ENCODE measurements at regions not wholly inside any gene's neighbourhood (a gene's known extent, or its start where the extent isn't known, plus 50 kb on each side); places are given as distances from the start of the nearest gene placed in this dataset.

DNA sequence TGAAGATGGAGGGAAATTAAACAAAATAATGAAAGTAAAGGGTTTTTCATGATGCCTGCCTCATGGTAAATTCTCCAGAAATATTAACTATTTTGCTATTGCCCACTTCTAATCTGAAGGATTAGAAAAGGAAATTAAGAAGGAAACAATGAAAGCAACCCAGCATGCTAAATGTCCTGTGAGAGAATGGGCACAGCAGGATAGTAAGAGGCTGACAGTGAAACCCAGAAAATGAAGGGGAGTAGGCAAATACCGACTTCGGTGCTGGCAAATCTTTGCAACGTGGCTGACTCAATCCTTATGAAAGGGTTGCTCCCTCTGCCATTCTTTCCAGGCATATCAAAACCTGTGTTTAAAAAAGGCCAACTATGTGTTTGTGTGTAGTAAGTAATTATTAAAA is 147.5 kb upstream of the SYNPR start:
- ChIA-PET CTCF (no interaction called here), POLR2A (ENCODE audit: unreplicated experiment) (no interaction called here)
- Histone ChIP-seq H3F3A (ENCODE audit: low read length, unreplicated experiment) (no peaks in the 10 kb centered on the region), H3K79me2 (ENCODE audit: low read length) (no peaks in the 10 kb centered on the region), H3K4me1 (ENCODE audit: insufficient read depth, low read length) (no peaks in the 10 kb centered on the region), H2AFZ (ENCODE audit: low read length) (no peak overlapping the region), H4K20me1 (ENCODE audit: low read length) (no peaks in the 10 kb centered on the region), H3K9me3 (ENCODE audit: low read length) (0 out of 2 replicates have a peak, but pooled peaks cover 5% of the 10 kb centered on the region), H3K36me3 (ENCODE audit: low read depth, low read length) (no peaks in the 10 kb centered on the region), H3K9ac (ENCODE audit: low read length) (no peak overlapping the region), H3K27me3 (ENCODE audit: low read length) (no peaks in the 10 kb centered on the region), H3K4me3 (ENCODE audit: low read length) (no peak overlapping the region), H3K4me2 (ENCODE audit: low read length) (no peak overlapping the region), H3K27ac (ENCODE audit: low read length) (no peak overlapping the region), H3K9me2 (replicated peaks; ENCODE audit: low read length) (no peaks in the 10 kb centered on the region)
- no peak for ATAC-seq
- DNase-seq = no peak
- BruUV-seq (replicated peaks) = no TSS peak
- intact Hi-C loops (cut with micrococcal nuclease) = no loop called here
- TF ChIP-seq EZH2 (IDR thresholded peaks at IDR 0.05; ENCODE audit: low read length, unreplicated experiment) (no peak), EZH2phosphoT487 (IDR thresholded peaks at IDR 0.05; ENCODE audit: borderline replicate concordance, low read length) (no peak)
- TF ChIP-seq, protein P1, sequence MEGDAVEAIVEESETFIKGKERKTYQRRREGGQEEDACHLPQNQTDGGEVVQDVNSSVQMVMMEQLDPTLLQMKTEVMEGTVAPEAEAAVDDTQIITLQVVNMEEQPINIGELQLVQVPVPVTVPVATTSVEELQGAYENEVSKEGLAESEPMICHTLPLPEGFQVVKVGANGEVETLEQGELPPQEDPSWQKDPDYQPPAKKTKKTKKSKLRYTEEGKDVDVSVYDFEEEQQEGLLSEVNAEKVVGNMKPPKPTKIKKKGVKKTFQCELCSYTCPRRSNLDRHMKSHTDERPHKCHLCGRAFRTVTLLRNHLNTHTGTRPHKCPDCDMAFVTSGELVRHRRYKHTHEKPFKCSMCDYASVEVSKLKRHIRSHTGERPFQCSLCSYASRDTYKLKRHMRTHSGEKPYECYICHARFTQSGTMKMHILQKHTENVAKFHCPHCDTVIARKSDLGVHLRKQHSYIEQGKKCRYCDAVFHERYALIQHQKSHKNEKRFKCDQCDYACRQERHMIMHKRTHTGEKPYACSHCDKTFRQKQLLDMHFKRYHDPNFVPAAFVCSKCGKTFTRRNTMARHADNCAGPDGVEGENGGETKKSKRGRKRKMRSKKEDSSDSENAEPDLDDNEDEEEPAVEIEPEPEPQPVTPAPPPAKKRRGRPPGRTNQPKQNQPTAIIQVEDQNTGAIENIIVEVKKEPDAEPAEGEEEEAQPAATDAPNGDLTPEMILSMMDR (conservative IDR thresholded peaks at IDR 0.05; ENCODE audit: low read depth, low read length) = no peak

DNA sequence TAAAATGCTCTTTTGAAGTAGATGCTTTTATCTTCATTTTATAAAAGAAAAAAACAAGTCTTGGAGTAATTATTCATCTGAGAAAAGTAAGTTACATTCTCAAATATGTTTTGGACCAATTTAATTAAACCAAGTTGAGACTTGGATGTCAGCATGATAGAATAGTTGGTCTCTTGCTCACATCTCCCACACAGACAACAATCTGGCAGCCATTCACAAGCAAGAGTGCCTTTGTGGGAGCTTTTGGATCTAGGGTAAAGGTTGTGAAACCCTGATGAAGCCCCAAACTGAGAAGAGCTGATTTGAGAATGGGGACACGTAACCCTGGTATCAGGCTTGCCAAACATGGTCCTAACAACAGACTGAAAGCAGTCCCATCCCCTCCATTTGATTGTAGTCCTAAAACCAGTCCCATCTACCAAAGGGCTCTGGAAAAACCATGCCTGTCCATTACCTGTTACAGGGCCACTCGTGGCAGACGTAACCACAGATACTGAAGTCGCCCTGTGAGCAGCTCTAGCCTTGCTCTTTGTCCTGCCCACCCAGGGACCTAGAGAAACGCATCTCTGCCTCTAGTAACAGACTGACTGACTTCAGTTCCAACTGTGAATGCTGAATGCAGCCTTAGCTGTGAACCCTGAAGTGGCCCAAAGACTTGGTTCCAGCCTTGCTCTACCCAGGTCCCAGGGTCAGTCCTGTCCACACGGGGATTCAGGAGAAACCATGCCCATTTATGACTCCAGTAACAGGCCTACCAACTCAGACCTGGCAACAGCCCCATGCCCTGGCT is 145.5 kb upstream of the SYNPR start:
- intact Hi-C loops (cut with micrococcal nuclease) = no loop called here

More for the DNA sequence above, 145.5 kb upstream of the SYNPR start:
- DNase-seq (no peak), ATAC-seq (no peak)
- no peak overlapping the region for H2AFZ ChIP-seq (ENCODE audit: low read length)
- no peaks in the 10 kb centered on the region for H3F3A ChIP-seq (ENCODE audit: low read length, unreplicated experiment)
- 0 out of 2 replicates have a peak, but pooled peaks cover 5% of the 10 kb centered on the region for H3K9me3 ChIP-seq (ENCODE audit: low read length)
- no peaks in the 10 kb centered on the region for H3K9me2 ChIP-seq (replicated peaks; ENCODE audit: low read length)
- H3K9ac ChIP-seq (ENCODE audit: low read length) = no peak overlapping the region
- H4K20me1 ChIP-seq (ENCODE audit: low read length) = no peaks in the 10 kb centered on the region
- H3K4me3 ChIP-seq (ENCODE audit: low read length) = no peak overlapping the region
- no peaks in the 10 kb centered on the region for H3K36me3 ChIP-seq (ENCODE audit: low read depth, low read length)
- no peak overlapping the region for H3K4me2 ChIP-seq (ENCODE audit: low read length)
- no peaks in the 10 kb centered on the region for H3K27me3 ChIP-seq (ENCODE audit: low read length)
- H3K79me2 ChIP-seq (ENCODE audit: low read length) = no peaks in the 10 kb centered on the region
- H3K4me1 ChIP-seq (ENCODE audit: insufficient read depth, low read length) = no peaks in the 10 kb centered on the region
- H3K27ac ChIP-seq (ENCODE audit: low read length) = no peak overlapping the region
- TF ChIP-seq, protein P1 (conservative IDR thresholded peaks at IDR 0.05; ENCODE audit: low read depth, low read length) = no peak
- TF ChIP-seq EZH2 (IDR thresholded peaks at IDR 0.05; ENCODE audit: low read length, unreplicated experiment) = no peak
- no peak for TF ChIP-seq EZH2phosphoT487 (IDR thresholded peaks at IDR 0.05; ENCODE audit: borderline replicate concordance, low read length)
- no TSS peak for BruUV-seq (replicated peaks)
- ChIA-PET POLR2A (ENCODE audit: unreplicated experiment) (no interaction called here), CTCF (no interaction called here)

All from PC-3 (cell line).